ENCODE measurements at regions not wholly inside any gene's neighbourhood (a gene's known extent, or its start where the extent isn't known, plus 50 kb on each side); places are given as distances from the start of the nearest gene placed in this dataset.
"Not testable (repeated sequence)": the region's sequence is repeated elsewhere in the genome, so short reads cannot be mapped to it uniquely, and the experiment has no call there.

- TF ChIP-seq CTCF (IDR thresholded peaks at IDR 0.05; ENCODE audit: low read depth, low read length) = peak; percentile 64
- TF ChIP-seq EZH2phosphoT487 (IDR thresholded peaks at IDR 0.05; ENCODE audit: low read depth) = no peak
- no peaks in the 10 kb centered on the region for H3K9me3 ChIP-seq (ENCODE audit: insufficient read depth, low read length)
- H3K4me3 ChIP-seq (ENCODE audit: low read length) = peak overlapping the region; percentile 94
- no peaks in the 10 kb centered on the region for H3K27me3 ChIP-seq (ENCODE audit: low read depth, low read length)
- H2AFZ ChIP-seq (ENCODE audit: low read depth, low read length) = peak overlapping the region; percentile 83
- H4K20me1 ChIP-seq (ENCODE audit: insufficient read depth, low read length) = no peaks in the 10 kb centered on the region
- H3K36me3 ChIP-seq (replicated peaks; ENCODE audit: low read depth, low read length) = no peaks in the 10 kb centered on the region
- H3K9ac ChIP-seq (ENCODE audit: low read length) = peak overlapping the region; percentile 97
- H3K27ac ChIP-seq (ENCODE audit: low read length) = peak overlapping the region; percentile 90
- no peaks in the 10 kb centered on the region for H3K79me2 ChIP-seq (ENCODE audit: low read length)
- H3K4me2 ChIP-seq (ENCODE audit: low read length) = peak overlapping the region; percentile 74
- H3K4me1 ChIP-seq (ENCODE audit: low read length) = peaks cover 10% of the 10 kb centered on the region
These were observed 64.9 kb upstream of the FCGR2A start for GRCh38 chr1:161440312-161440894.

GRCh38 chr1:161439280-161440232 is 65.7 kb upstream of the FCGR2A start:
- H3K9me3 ChIP-seq (ENCODE audit: insufficient read depth, low read length) = no peaks in the 10 kb centered on the region
- peak overlapping the region; percentile 74 for H3K4me2 ChIP-seq (ENCODE audit: low read length)
- no peaks in the 10 kb centered on the region for H3K79me2 ChIP-seq (ENCODE audit: low read length)
- peak overlapping the region; percentile 48 for H2AFZ ChIP-seq (ENCODE audit: low read depth, low read length)
- no peaks in the 10 kb centered on the region for H4K20me1 ChIP-seq (ENCODE audit: insufficient read depth, low read length)
- peak overlapping the region; percentile 97 for H3K9ac ChIP-seq (ENCODE audit: low read length)
- TF ChIP-seq EZH2phosphoT487 (IDR thresholded peaks at IDR 0.05; ENCODE audit: low read depth) = no peak
- no peak for TF ChIP-seq CTCF (IDR thresholded peaks at IDR 0.05; ENCODE audit: low read depth, low read length)
- H3K36me3 ChIP-seq (replicated peaks; ENCODE audit: low read depth, low read length) = no peaks in the 10 kb centered on the region
- peaks cover 10% of the 10 kb centered on the region for H3K4me1 ChIP-seq (ENCODE audit: low read length)
- peak overlapping the region; percentile 90 for H3K27ac ChIP-seq (ENCODE audit: low read length)
- H3K27me3 ChIP-seq (ENCODE audit: low read depth, low read length) = no peaks in the 10 kb centered on the region
- peak overlapping the region; percentile 94 for H3K4me3 ChIP-seq (ENCODE audit: low read length)

GRCh38 chr1:161433191-161433590 is 65.5 kb upstream of the CFAP126 start:
- H3K4me3 ChIP-seq (ENCODE audit: low read length); H2AFZ ChIP-seq (ENCODE audit: low read depth, low read length); H4K20me1 ChIP-seq (ENCODE audit: insufficient read depth, low read length); H3K9me3 ChIP-seq (ENCODE audit: insufficient read depth, low read length); H3K36me3 ChIP-seq (replicated peaks; ENCODE audit: low read depth, low read length); H3K79me2 ChIP-seq (ENCODE audit: low read length); H3K9ac ChIP-seq (ENCODE audit: low read length); H3K4me2 ChIP-seq (ENCODE audit: low read length); H3K27ac ChIP-seq (ENCODE audit: low read length): not testable (repeated sequence)
- Histone ChIP-seq H3K4me1 (ENCODE audit: low read length) (peaks cover 15% of the 10 kb centered on the region; the same call in 1 of the 2 replicates), H3K27me3 (ENCODE audit: low read depth, low read length) (peaks cover 16% of the 10 kb centered on the region; the same call in 1 of the 2 replicates)

GRCh38 chr1:161432091-161432490 is 64.4 kb upstream of the CFAP126 start:
- H3K9ac ChIP-seq (ENCODE audit: low read length) = no peak overlapping the region
- no peak overlapping the region for H2AFZ ChIP-seq (ENCODE audit: low read depth, low read length)
- H3K4me2 ChIP-seq (ENCODE audit: low read length) = no peak overlapping the region
- TF ChIP-seq EZH2phosphoT487 (IDR thresholded peaks at IDR 0.05; ENCODE audit: low read depth) = no peak
- no peak for TF ChIP-seq CTCF (IDR thresholded peaks at IDR 0.05; ENCODE audit: low read depth, low read length)
- no peaks in the 10 kb centered on the region for H3K9me3 ChIP-seq (ENCODE audit: insufficient read depth, low read length)
- no peak overlapping the region for H3K27ac ChIP-seq (ENCODE audit: low read length)
- H3K4me3 ChIP-seq (ENCODE audit: low read length) = no peak overlapping the region
- peaks cover 16% of the 10 kb centered on the region; the same call in 1 of the 2 replicates for H3K27me3 ChIP-seq (ENCODE audit: low read depth, low read length)
- no peaks in the 10 kb centered on the region for H4K20me1 ChIP-seq (ENCODE audit: insufficient read depth, low read length)
- no peaks in the 10 kb centered on the region for H3K36me3 ChIP-seq (replicated peaks; ENCODE audit: low read depth, low read length)
- peaks cover 16% of the 10 kb centered on the region; the same call in 1 of the 2 replicates for H3K4me1 ChIP-seq (ENCODE audit: low read length)
- H3K79me2 ChIP-seq (ENCODE audit: low read length) = no peaks in the 10 kb centered on the region

All from OCI-LY3 (cell line).